NCI-H1694 (cell line): ENCODE measurements at regions not wholly inside any gene's neighbourhood (a gene's known extent, or its start where the extent isn't known, plus 50 kb on each side); places are given as distances from the start of the nearest gene placed in this dataset.

ENCODE experiments used
- DNase-seq: peaks from one replicate; lab custom pipeline; 2025; lab: John Stamatoyannopoulos, UW

DNA sequence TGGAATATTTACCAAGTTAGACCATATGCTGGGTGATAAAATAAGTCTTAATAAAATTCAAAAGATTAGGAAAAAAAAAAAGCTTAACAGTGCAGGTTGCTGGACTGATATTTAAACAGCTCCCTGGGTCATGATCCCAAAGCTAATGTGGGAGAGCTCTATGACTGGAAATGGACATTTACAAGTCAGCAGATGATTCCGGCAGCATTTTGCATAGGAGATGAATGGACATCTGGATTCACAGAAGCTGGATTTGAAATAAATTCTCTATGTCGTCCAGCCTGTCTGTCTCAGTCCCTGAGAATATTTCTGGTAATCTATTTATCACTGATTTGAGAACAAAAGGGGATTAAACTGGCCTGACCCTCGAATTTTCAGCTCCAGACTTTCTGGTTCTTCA, 52.3 kb upstream of the KLHL25 start:
- DNase-seq, result no peak

DNA sequence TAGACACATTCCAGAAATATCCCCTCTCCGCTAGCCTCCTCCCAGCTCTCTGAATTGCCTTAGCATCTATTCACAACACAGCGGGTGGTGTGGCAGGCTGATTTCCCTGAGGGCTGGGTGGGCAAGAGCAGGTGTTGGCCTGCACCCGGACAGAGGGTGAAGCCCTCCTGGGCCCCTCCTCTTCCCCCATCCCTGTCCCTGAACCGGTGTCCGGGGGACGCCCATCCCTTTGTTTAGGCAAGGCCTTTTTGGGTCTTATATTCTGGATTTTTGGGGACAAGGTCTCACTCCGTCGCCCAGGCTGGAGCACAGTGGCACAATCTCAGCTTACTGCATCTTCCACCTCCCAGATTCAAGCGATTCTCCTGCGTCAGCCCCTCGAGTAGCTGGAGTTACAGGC, 55.2 kb upstream of the KLHL25 start:
- DNase-seq, result no peak

DNA sequence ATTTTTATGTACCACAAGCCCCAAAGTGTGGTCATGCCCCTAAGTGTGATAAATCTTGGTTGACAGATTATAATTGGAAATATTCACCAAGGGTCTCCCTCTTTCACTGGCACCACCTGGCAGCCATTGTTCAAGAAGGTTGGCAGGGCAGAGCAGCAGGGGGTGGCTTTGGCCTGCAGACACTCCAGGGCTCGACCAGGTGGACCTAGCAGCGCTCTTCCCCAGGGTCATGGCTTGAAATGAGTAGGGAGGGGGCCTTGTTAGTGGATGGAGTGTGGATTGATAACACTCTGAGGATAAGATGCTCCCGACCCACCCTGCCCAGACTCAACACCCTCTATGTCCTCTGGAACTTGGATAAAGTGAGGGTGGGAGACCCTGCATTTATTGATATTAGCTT, 58.2 kb upstream of the KLHL25 start:
- no peak for DNase-seq

DNA sequence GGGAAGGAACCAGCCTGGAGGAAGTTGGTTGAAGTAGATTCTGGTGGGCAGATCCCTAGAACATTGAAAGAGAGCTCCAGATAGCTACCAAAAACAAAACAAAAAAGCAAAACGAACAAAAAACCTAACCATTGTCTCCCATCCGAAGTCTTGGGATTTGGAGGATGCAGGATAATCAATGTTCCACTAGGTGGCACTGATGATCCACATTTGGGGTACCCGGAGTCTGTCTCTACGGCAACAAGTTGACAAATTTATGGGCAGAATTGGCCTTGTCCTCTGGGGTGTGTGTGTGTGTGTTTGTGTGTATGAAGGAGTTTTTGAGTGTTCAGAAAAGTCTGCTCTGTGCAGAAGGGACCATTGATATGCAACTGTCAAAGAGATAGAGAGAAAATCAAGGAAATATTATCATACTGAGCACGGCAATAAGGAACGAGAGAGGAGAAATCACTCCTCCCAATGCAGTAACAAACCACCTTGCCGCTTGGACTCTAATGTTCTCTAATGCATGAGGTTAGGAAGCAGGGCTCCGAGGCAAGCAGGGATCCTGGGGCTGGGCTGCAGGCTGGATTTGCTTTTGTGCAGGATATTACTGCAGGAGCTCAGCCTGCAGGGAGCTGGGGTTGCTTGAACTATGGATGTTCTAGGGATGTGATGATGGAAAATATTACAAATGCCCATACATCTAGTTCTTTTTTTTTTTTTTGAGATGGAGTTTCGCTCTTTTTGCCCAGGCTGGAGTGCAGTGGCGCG, 59.8 kb upstream of the KLHL25 start:
- peak; percentile 57 for DNase-seq

DNA sequence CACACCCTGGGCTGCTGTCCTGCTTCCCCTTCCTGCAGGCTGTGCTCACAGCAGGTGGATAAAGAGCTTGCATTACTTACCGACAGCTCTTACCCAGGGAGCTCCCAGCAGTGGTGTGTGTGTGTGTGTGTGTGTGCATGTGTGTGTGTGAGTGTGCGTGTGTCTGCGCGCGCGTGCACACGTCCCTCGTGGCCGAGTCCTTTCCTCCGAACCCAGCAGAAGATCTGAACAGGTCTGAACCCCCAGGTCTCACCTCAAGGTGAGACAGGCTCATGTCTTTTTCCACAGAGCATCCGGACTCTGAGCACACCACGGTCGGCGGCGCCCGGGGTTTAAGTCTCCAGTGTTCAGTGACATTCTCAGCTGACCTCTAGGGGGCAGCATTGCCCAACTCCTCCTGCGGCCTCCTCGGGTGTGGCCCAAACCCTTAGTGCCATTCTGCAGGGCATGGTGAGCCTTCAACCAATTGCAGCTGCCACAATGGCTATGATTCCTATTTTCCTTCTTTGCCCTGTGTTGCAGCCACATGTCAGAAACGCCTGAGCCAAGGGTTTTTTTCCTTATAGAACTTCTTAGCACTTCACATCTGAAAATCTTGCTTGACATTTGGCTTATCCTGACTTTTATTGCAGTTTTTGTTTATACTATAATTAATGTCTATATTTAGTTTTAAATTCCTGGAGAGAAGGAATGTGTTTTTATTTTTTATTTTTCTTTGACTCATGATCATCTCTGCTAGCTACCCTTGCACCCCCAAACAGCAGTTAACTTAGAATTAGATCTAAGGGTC, 64.1 kb upstream of the KLHL25 start:
- peak; percentile 74 for DNase-seq

DNA sequence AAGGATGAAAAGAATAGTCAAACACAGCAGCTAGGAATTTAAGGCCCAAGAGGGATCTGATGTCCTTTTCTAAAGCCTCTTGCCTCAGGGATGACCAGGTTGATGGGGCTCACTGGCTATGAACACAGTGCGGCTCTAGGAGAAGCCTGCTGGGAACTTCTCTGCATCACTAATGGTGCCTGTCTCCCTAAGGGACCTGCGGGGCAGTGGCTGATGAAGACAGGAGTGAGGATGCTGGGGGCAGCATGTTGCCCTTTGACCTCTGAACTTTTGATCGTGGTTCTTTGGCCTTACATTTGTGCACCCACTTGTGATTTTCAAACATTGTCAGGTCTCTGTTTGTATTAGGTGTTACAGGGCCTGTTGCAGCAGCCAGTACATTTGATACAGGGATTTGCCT, 64.9 kb upstream of the KLHL25 start:
- DNase-seq, result no peak

DNA sequence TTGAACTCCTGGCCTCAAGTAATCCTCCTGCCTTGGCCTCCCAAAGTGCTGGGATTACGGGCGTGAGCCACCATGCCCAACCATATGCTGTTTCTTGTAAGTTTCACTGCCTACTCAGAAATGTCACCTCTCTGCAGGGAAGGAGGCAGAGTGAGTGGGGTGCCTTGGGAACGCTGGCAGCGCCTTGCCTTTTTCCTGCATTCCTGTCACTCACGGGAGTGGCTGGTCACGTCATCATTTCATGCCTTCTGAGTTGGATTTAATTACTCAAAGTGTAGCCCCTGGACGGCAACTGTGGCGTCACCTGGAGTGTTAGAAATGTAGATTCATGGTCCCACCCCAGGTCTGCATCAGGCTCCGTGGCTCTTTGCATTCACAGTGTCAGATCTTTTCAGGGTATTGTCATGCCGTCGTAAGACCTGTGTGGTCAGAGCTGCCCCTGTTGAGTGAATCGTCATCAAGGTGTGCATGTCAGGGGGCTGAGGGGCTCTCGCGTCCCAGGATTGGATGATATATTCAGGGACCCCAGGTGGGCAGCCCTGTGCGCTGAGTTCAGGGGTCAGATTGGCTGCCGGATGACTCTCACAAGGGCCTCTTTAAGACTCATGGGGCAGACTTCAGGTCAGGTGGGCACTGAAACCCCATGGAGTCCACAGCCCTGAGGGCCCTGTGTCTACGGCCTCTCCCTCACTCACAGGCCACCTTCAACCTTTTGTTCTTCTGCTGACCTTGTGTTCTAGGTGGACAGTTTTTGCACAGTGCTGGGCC, 65.9 kb upstream of the KLHL25 start:
- DNase-seq, result no peak

DNA sequence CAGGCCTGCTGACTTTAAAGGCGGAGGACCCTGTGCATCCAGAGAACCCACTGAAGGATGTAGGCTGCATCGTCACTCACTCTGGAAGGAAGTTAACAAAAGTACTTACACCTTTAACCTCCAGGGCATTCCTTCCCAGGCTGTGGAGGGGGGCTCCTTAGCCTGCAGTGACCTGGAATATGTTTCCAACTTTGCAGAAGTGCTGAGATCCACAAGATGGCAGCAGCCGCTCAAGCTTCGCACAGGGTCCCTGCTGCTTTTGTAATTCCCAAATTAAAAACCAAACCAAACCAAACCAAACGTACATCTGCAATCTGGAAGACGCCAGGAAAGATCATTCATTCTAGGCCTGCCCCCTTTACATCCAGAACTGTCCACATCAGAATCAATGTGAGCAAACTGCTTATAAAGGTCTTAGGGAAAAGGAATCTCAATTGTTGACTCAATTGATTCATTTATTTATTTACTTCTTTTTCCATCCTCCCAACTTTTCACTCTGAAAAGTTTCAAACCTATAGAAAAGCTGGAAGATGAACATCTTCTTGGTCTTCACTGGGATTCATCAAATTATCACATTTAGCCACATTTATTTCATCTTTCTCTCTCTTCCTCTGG, 70.5 kb upstream of the KLHL25 start:
- DNase-seq, result peak; percentile 67

DNA sequence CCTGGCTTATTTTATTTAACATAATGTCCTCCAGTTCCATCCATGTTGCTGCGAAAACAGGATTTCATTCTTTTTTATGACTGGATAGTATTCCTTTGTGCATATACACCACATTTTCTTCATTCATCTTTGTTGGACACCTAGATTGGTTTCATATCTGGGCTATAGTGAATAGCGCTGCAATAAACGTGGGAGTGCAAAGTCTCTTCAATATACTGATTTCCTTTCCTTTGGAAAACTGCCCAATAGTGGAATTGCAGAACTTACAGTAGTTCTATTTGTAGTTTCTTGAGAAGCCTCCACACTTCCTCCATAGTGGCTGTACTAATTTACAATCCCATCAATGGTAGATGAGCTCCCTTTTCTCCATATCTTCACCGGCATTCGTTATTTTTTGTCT, 72.5 kb upstream of the KLHL25 start:
- no peak for DNase-seq

DNA sequence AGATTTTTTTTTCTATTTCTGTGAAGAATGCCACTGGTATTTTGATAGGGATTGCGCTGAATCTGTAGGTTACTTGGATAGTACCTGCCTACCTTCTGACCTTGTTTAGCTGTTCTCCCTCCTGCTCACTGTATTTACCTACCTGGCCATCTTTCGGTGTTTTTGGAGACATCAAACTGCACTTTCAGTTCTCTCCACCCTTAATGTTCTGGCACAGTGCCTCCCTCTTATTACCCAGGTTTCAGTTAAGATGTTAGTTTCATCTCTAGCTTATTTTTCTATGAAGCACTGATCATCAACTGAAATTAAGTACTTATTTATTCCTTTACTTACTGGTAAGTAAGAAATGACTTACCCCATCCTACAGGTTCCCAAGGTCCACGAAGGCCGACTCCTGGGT, 74.4 kb upstream of the KLHL25 start:
- DNase-seq, result no peak

DNA sequence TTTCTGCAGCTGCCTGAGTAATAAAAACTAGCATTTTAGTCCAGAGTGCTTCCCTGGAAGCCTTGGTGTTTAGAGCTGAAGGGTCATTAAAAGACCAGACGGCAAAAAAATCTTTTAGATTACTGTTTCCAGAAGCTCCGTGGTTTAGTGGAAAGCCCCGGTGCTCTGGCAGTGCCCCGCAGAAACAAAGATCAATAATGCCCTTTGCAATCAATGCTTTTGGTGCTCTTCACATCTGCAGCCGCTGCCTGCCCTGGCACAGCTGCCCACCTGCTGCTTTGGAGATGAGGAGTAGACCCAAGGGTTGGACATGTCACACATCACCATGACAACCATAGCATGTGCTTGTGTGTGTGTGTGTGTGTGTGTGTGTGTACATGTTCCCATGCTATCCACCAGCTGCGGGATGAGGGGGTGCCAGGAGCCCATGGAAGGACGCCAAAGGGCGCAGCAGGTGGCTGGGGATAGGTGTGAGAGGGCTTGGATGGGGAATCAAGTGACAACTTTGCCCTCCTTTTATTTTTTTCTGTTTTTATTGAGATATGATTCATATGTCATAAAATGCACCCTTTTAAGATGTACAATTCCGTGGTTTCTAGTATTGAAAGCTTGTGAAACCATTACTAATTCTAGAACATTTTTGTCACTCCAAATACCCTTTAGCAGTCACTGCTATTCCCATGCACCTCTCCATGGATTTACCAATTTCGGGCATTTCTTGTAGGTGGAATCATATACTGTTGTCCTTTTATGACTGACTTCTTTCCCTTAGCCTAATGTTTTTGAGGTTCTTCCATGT, 75.7 kb upstream of the KLHL25 start:
- no peak for DNase-seq

DNA sequence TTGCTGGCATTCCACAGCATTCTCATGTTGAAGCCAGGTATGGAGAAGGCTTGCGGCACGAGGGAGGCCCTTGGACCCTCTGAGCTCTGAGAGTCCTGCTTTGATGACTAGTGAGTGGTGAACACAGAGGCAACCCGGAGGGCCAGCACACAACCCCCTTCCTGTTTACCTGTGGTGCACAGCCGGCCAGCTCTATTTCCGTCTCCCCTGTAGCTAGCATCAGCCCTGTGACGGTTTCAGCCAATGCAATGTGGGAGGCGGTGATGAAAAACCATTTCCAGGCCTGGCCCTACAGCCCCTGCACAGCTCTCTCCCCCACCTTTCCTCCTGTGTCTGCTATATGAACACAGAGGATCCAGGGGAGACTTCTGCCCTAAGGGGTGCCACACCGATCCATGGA, 76.8 kb upstream of the KLHL25 start:
- no peak for DNase-seq

DNA sequence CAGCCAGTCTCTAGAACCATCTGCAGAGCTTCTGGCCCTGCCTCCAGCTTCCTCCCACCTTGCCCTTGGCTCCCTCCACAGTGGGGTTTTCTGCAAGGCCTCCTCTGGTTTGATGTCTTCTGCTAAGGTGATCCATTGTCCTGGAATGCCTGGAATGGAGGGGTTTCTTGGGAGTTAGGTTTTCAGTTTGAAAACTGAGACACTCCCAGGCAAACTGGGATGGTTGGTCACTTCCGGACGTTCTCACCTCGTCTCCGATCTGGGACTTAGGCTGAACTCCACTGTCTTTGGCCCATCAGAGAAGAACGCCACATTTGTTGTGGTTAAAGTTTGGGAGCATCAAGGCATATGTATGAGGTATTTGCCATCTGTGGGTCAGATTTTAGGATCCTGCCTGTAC, 77.4 kb upstream of the KLHL25 start:
- DNase-seq, result no peak

DNA sequence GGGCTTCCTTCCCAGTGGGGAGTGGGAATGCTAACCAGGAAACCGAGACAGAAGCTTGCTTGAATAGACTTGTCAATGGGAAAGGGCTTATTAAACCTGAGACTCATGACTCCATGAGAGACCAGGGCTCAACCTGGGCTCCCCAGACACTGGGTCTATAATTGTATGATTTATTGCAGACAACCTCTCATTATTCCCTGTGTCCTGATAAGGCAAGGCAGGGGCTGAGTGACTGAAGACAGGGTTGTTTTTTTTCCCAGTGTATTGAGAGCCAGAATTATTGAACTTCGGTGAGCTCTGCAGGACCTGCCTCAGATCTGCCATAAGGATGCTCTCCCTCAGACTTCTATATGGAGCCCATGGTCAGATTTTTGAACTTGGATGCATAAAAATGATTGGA, 79.5 kb upstream of the KLHL25 start:
- DNase-seq, result no peak

DNA sequence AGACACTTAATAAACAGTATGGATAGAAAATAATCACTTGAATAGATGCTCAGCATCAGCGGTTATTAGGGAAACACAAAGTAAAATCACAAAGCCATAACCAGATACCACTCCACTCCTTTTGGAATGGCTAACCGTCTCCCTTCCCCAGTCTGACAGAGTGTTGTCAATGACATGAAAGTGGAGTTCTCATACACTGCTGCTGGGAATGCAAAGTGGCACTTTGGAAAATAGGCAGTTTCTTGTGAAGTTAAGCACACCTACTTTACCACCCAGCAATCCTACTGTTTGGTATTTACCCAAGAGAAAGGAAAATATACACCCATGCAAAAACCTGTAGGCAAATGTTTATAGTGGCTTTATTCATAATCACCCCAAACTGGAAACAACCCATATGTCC, 81.0 kb upstream of the KLHL25 start:
- DNase-seq, result no peak

DNA sequence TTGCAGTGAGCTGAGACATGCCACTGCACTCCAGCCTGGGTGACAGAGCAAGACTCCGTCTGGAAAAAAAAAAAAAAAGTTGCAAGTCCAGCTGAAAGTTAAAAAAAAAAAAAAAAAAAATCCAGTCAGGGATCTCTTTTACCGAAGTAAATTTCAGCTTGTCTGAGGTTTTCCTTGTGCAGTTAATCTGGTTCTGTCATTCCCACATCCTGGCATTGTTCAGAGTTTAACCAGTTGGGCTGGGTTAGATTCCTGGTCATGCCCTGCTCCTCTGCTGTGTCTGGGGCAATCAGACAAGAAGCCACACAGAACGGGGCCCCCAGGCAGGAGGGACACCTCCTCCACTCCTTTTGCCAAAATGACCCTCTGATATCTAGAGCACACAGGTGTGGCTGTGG, 84.1 kb upstream of the KLHL25 start:
- DNase-seq, result no peak

DNA sequence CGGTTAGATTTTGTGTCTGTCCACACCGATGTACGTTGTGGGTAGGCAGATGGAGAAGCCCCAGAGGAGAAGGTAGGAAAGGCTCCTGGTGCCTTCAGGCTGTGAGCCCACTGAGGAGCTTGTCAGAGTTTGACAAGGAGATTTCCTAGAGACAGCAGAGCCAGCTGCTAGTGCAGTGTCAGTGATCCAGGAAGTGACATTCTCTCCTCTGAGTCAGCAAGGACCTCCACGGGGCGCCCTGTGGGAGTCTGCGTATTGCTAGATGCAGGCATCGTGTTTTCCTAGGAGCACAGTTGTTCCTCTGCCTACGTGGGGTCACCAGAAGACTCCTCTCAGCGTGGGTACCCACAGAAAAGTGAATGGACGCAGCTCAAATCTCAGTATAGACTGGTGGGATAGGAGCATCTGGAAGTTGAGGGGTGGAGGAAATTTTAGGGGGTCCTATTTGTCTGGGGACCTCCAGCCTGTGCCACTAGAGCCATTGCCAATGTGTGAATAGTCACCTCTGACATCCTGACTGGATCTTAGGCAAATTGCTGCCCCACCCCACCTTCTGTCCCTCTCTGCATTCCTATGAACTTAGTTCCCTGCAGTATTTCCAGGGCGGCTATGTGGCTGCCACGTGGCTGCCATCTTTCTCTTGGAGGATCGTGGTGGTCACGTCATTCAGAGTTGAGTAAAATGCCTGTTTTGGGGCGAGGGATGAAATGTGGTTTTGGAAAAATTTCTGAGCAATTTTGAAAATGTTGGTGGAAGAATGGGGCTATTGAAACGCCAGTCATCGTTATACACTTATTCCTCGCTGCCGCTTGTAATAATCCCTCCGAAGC, 84.8 kb upstream of the KLHL25 start:
- no peak for DNase-seq

DNA sequence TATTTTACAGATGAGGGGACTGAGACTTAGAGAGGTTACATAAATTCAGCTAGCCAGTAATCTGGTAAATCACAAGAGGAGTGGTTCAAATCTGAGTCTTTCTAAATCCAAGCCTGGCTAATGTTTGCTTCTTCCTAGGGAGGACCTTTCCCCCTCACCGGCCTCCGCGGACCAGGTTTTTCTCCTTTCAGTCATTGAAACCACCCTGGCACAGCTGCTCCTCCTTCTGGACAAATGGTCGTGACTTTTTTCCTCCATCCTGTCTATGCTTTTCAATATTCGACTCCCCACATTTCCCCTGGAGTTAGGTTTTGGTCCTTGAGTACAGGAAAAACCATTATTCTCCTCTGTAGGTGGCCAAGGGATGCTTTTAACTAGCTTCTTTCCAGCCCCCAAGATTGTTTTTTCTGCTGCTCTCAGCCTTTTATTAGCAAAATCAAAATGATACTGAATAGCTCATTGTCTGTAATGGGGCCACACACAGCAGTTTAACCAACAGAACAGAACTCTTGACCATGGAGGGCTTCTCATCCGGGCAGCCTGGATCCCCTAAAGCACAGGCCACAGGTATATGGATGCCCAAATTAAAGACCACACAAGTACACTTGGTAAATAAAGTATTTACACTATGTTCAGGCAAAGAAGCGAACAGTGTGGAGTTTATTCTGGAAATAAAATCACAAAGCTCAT, 85.9 kb upstream of the KLHL25 start:
- no peak for DNase-seq

DNA sequence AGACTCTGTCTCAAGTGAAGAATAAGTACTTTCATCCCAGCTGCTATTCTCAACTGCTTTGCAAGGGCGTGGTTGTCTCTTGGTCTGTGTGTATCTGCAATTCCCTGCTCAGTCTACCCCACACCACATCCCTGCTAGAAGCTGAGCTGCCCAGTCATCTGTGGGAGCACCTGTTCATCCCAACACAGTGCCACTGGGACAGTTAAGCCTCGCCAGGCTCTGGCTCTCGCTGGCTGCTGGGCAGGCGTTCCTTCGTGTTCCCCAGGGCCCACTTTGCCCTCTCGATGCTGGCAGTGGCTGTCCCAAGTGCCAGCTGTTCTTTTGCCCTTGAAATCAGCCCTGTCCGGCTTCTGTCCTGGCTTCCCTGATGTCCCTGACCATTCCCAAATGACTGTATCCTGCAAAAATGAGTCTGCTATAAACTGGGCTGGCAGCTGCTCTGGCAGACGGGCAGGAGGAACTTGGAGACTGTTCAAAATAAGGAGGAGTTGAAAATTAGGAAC, 91.6 kb upstream of the KLHL25 start:
- peak; percentile 79 for DNase-seq
